HEK293 (cell line): ENCODE measurements at regions not wholly inside any gene's neighbourhood (a gene's known extent, or its start where the extent isn't known, plus 50 kb on each side); places are given as distances from the start of the nearest gene placed in this dataset.

Experiments used
- CTCF ChIA-PET: fragments of 350-600 bp; formaldehyde crosslinking; extraction: SDS; loops from one replicate; lab custom pipeline; 2021; ENCODE audit warnings: antibody characterized with exemption; lab: Yijun Ruan, JAX
- POLR2A ChIA-PET: fragments of 300-600 bp; formaldehyde crosslinking; extraction: SDS; loops from one replicate; lab custom pipeline; 2020; ENCODE audit warnings: antibody characterized with exemption, inconsistent platforms; lab: Yijun Ruan, JAX
- H3K27ac ChIP-seq: fragments of 200-500 bp; sonication (Bioruptor generic); 2 replicates; pipeline ENCODE4 v1.5.1; 2014; ENCODE audit warnings: low read depth, low read length, control low read depth, inconsistent platforms; ENCODE audit errors: extremely low read depth
- H3K36me3 ChIP-seq, 2 experiments: fragments of 200-500 bp in 1 of 2; sonication (Bioruptor generic) in 1 of 2; 1 replicate in 1 of 2; 2 replicates in 1 of 2; pipeline ENCODE4 v1.5.1; 2014 to 2017; ENCODE audit warnings: inconsistent platforms in 2 of 2, low read length in 2 of 2; ENCODE audit not compliant: control insufficient read depth in 2 of 2, insufficient read depth in 1 of 2
- H3K4me1 ChIP-seq: fragments of 200-500 bp; sonication (Bioruptor generic); 2 replicates; pipeline ENCODE4 v1.5.1; 2014; ENCODE audit warnings: mild to moderate bottlenecking, low read length, inconsistent platforms; ENCODE audit not compliant: control insufficient read depth, insufficient read depth
- H3K4me3 ChIP-seq: 2 replicates; pipeline ENCODE4 v1.5.1; 2011; ENCODE audit warnings: low read depth, mild to moderate bottlenecking, control low read depth, low read length, moderate library complexity
- H3K9me3 ChIP-seq: fragments of 200-500 bp; sonication (Bioruptor generic); 2 replicates; pipeline ENCODE4 v1.5.1; 2014; ENCODE audit warnings: low read depth, low read length, inconsistent platforms; ENCODE audit not compliant: control insufficient read depth, insufficient read depth
- ELK4 ChIP-seq: IDR thresholded peaks from 2 replicates; pipeline ENCODE4 v1.6.1; 2011; ENCODE audit warnings: mild to moderate bottlenecking, low read depth, low read length, borderline replicate concordance
- GLI2 ChIP-seq: fragments of 450-650 bp; formaldehyde crosslinking; IDR thresholded peaks from 2 replicates; pipeline ENCODE4; 2017; ENCODE audit warnings: missing biosample characterization, missing genetic modification characterization, low read depth, borderline replicate concordance
- HIC1 ChIP-seq: fragments of 450-650 bp; formaldehyde crosslinking; IDR thresholded peaks from 2 replicates; pipeline ENCODE4 v1.5.1; 2016; ENCODE audit warnings: missing biosample characterization, missing genetic modification characterization
- HOXD13 ChIP-seq: sonication (generic); formaldehyde crosslinking; IDR thresholded peaks from 2 replicates; pipeline ENCODE4 v1.8.0; 2022; ENCODE audit warnings: missing genetic modification reagents, borderline replicate concordance
- IKZF3 ChIP-seq: fragments of 450-650 bp; IDR thresholded peaks from 2 replicates; pipeline ENCODE4 v1.5.0; 2018; ENCODE audit warnings: missing biosample characterization, mild to moderate bottlenecking, missing genetic modification characterization, moderate library complexity
- KLF9 ChIP-seq: fragments of 450-650 bp; formaldehyde crosslinking; IDR thresholded peaks from 2 replicates; pipeline ENCODE4 v1.5.1; 2016; ENCODE audit warnings: missing biosample characterization, missing genetic modification characterization, low read depth
- SALL2 ChIP-seq: fragments of 450-650 bp; formaldehyde crosslinking; IDR thresholded peaks from 2 replicates; pipeline ENCODE4 v1.5.0; 2017; ENCODE audit warnings: missing biosample characterization, mild to moderate bottlenecking, missing genetic modification characterization, borderline replicate concordance
- SP7 ChIP-seq: fragments of 450-650 bp; formaldehyde crosslinking; IDR thresholded peaks from 2 replicates; pipeline ENCODE4 v1.5.1; 2016; ENCODE audit warnings: missing biosample characterization, missing genetic modification characterization
- ZBTB1 ChIP-seq: fragments of 450-650 bp; formaldehyde crosslinking; IDR thresholded peaks from 2 replicates; pipeline ENCODE4 v1.5.1; 2016; ENCODE audit warnings: missing biosample characterization, missing genetic modification characterization
- ZBTB7A ChIP-seq: fragments of 450-650 bp; formaldehyde crosslinking; IDR thresholded peaks from 2 replicates; pipeline ENCODE4 v1.5.1; 2016; ENCODE audit warnings: low read depth, missing biosample characterization, missing genetic modification characterization
- ZBTB8A ChIP-seq: fragments of 450-650 bp; formaldehyde crosslinking; IDR thresholded peaks from 2 replicates; pipeline ENCODE4 v1.5.1; 2016; ENCODE audit warnings: missing biosample characterization, missing genetic modification characterization
- ZIC2 ChIP-seq: fragments of 450-650 bp; formaldehyde crosslinking; IDR thresholded peaks from 2 replicates; pipeline ENCODE4 v1.5.1; 2016; ENCODE audit warnings: missing biosample characterization, missing genetic modification characterization
- ZNF121 ChIP-seq: fragments of 450-650 bp; formaldehyde crosslinking; IDR thresholded peaks from 2 replicates; pipeline ENCODE4 v1.5.1; 2016; ENCODE audit warnings: missing biosample characterization, missing genetic modification characterization
- ZNF214 ChIP-seq: fragments of 450-650 bp; formaldehyde crosslinking; IDR thresholded peaks from 2 replicates; pipeline ENCODE4 v1.5.1; 2017; ENCODE audit warnings: missing biosample characterization, mild to moderate bottlenecking, missing genetic modification characterization, borderline replicate concordance
- ZNF221 ChIP-seq: fragments of 450-650 bp; formaldehyde crosslinking; IDR thresholded peaks from 2 replicates; pipeline ENCODE4 v1.5.1; 2017; ENCODE audit warnings: missing biosample characterization, missing genetic modification characterization, borderline replicate concordance
- ZNF26 ChIP-seq: fragments of 450-650 bp; formaldehyde crosslinking; IDR thresholded peaks from 2 replicates; pipeline ENCODE4 v1.5.1; 2016; ENCODE audit warnings: missing biosample characterization, missing genetic modification characterization
- ZNF404 ChIP-seq: fragments of 450-650 bp; formaldehyde crosslinking; IDR thresholded peaks from 2 replicates; pipeline ENCODE4 v1.5.1; 2017; ENCODE audit warnings: missing biosample characterization, missing genetic modification characterization
- ZNF561 ChIP-seq: fragments of 450-650 bp; IDR thresholded peaks from 2 replicates; pipeline ENCODE4 v1.5.1; 2018; ENCODE audit warnings: missing biosample characterization, missing genetic modification characterization, borderline replicate concordance
- ZNF747 ChIP-seq: fragments of 450-650 bp; formaldehyde crosslinking; IDR thresholded peaks from 2 replicates; pipeline ENCODE4 v1.5.1; 2016; ENCODE audit warnings: missing biosample characterization, missing genetic modification characterization

GRCh38 chr3:104956620-104957345, 409.9 kb upstream of the ALCAM start:
- no peaks in the 10 kb centered on the region for H3K36me3 ChIP-seq
- H3K4me1 ChIP-seq: no peaks in the 10 kb centered on the region
- no peak overlapping the region for H3K4me3 ChIP-seq
- ChIA-PET POLR2A (interaction anchor here (0.6 kb wide), 1 partner anchor 46 kb away, joined by 3 read pairs; no protein-coding TSS in a partner anchor), CTCF (no interaction called here)
- no peak overlapping the region for H3K27ac ChIP-seq
- TF ChIP-seq GLI2 (tag by site-specific recombination) (no peak), ZBTB1 (tag by site-specific recombination) (no peak), SP7 (tag by site-specific recombination) (no peak), ELK4 (no peak), SALL2 (tag by site-specific recombination) (no peak), HIC1 (tag by site-specific recombination) (no peak), ZNF561 (tag by site-specific recombination) (no peak), ZNF121 (tag by site-specific recombination) (no peak), ZIC2 (tag by site-specific recombination) (no peak), ZNF214 (tag by site-specific recombination) (no peak), ZNF747 (tag by site-specific recombination) (no peak)
- no peaks in the 10 kb centered on the region for H3K9me3 ChIP-seq

- H3K27ac ChIP-seq: no peak overlapping the region
- ChIA-PET POLR2A (no interaction called here), CTCF (no interaction called here)
- no peaks in the 10 kb centered on the region for H3K9me3 ChIP-seq
- H3K4me3 ChIP-seq: no peak overlapping the region
- TF ChIP-seq ZBTB7A (tag by site-specific recombination) (no peak), ZNF221 (no peak)
- TF ChIP-seq, all 188 proteins: peak for 0
- H3K36me3 ChIP-seq: no peaks in the 10 kb centered on the region
- H3K4me1 ChIP-seq: no peaks in the 10 kb centered on the region
These were observed 406.1 kb upstream of the ALCAM start for GRCh38 chr3:104960579-104960978.

GRCh38 chr3:104961851-104962250, 404.9 kb upstream of the ALCAM start:
- TF ChIP-seq KLF9 (tag by site-specific recombination) (no peak), IKZF3 (tag by site-specific recombination) (no peak), ZBTB8A (tag by site-specific recombination) (no peak), ZNF404 (tag by site-specific recombination) (no peak), ZNF26 (tag by site-specific recombination) (no peak), HOXD13 (no peak)
- Histone ChIP-seq H3K4me1 (no peaks in the 10 kb centered on the region), H3K36me3 (no peaks in the 10 kb centered on the region), H3K27ac (no peak overlapping the region), H3K9me3 (no peaks in the 10 kb centered on the region), H3K4me3 (no peak overlapping the region)
- CTCF ChIA-PET: interaction anchor here (0.7 kb wide), 1 partner anchor 14 kb away, joined by 3 read pairs; no protein-coding TSS in a partner anchor
- POLR2A ChIA-PET: no interaction called here
